GM19467 (cell line): ENCODE measurements at regions not wholly inside any gene's neighbourhood (a gene's known extent, or its start where the extent isn't known, plus 50 kb on each side); places are given as distances from the start of the nearest gene placed in this dataset.
"Not testable (repeated sequence)": the region's sequence is repeated elsewhere in the genome, so short reads cannot be mapped to it uniquely, and the experiment has no call there.

Source experiments
- ATAC-seq: cut with Tn5 transposase; IDR thresholded peaks from one replicate; pipeline ENCODE4 v1.9.1; 2021; ENCODE audit warnings: mild to moderate bottlenecking, moderate library complexity; ENCODE audit not compliant: unreplicated experiment

GRCh38 chr17:77332034-77332971, 191.5 kb downstream of the SEC14L1 start:
- ATAC-seq = no peak

GRCh38 chr17:77332981-77333685, 192.4 kb downstream of the SEC14L1 start:
- no peak for ATAC-seq

- ATAC-seq = no peak
Observed at GRCh38 chr17:77337150-77337549, 196.4 kb downstream of the SEC14L1 start.

GRCh38 chr17:77341069-77341541, 200.3 kb downstream of the SEC14L1 start:
- no peak for ATAC-seq

GRCh38 chr17:77342656-77342990, 201.9 kb downstream of the SEC14L1 start:
- ATAC-seq = not testable (repeated sequence)

- ATAC-seq = no peak
Observed at GRCh38 chr17:77343031-77343800, 202.4 kb downstream of the SEC14L1 start.

GRCh38 chr17:77344038-77344437, 203.3 kb downstream of the SEC14L1 start:
- ATAC-seq = no peak

GRCh38 chr17:77345260-77345910, 204.6 kb downstream of the SEC14L1 start:
- no peak for ATAC-seq

GRCh38 chr17:77346765-77347164, 206.0 kb downstream of the SEC14L1 start:
- ATAC-seq = no peak

GRCh38 chr17:77347544-77347943, 206.8 kb downstream of the SEC14L1 start:
- no peak for ATAC-seq

- ATAC-seq = no peak
Observed at GRCh38 chr17:77349976-77350830, 209.4 kb downstream of the SEC14L1 start.

GRCh38 chr17:77352441-77352840, 211.7 kb downstream of the SEC14L1 start:
- ATAC-seq = no peak

- no peak for ATAC-seq
Observed at GRCh38 chr17:77352996-77353395, 212.2 kb downstream of the SEC14L1 start.

- ATAC-seq = no peak
Observed at GRCh38 chr17:77353684-77354419, 213.1 kb downstream of the SEC14L1 start.

GRCh38 chr17:77354420-77354669, 213.6 kb downstream of the SEC14L1 start:
- no peak for ATAC-seq

GRCh38 chr17:77354670-77355455, 214.1 kb downstream of the SEC14L1 start:
- ATAC-seq = no peak

GRCh38 chr17:77356109-77356689, 215.4 kb downstream of the SEC14L1 start:
- ATAC-seq = no peak

GRCh38 chr17:77356690-77357201, 216.0 kb downstream of the SEC14L1 start:
- no peak for ATAC-seq
